ENCODE measurements at regions not wholly inside any gene's neighbourhood (a gene's known extent, or its start where the extent isn't known, plus 50 kb on each side); places are given as distances from the start of the nearest gene placed in this dataset.

- TF ChIP-seq CTCF (conservative IDR thresholded peaks at IDR 0.05) (no peak), ZFX (IDR thresholded peaks at IDR 0.05) (no peak)
These were observed 338.9 kb upstream of the GRIA1 start for GRCh38 chr5:153151558-153151957.

Measured in C4-2B (cell line).